ENCODE measurements at regions not wholly inside any gene's neighbourhood (a gene's known extent, or its start where the extent isn't known, plus 50 kb on each side); places are given as distances from the start of the nearest gene placed in this dataset.

DNA sequence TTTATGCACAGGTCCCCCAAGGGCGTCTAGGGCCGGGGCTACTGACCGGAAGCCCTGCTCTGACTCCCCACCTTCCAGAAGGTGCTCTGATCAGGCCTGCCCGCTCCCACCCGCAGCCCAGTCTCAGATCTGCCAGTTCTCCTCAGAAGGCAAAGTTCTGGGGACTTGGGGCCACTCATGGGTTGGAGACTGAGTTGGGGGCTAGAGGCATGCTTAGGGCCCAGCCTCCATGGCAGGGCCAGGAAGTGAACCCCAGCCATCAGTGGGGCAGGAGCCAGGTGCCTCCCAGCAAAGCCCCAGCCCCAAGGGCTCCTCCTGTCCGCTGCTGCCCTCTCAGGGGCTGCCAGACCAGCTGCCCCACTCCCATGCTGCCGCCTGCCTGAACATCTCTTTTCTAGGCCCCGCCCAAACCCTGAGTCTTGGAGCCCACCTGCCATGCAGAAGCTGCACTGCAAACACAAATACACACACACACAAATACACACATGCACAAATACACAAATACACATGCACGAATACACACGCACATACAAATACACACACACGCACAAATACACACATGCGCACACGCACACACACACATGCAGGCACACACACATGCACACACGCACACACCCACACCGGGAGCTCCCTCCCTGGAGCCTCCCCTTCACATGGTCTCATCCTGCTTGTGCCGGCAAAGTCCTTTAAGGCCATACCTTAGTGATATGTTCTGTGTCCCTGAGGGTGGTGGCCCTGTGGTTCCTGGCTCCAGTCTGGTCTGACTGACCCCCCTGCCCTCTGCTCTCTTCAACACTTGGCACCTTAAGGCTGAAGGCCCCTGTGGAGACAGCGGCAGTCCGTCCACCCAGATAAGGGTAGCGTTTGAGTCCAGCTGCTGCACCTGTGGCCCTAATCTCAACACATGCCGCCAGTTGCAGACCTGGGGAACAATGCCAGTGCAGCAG lies 59.2 kb upstream of the KLF13 start:
- TF ChIP-seq, protein P1, sequence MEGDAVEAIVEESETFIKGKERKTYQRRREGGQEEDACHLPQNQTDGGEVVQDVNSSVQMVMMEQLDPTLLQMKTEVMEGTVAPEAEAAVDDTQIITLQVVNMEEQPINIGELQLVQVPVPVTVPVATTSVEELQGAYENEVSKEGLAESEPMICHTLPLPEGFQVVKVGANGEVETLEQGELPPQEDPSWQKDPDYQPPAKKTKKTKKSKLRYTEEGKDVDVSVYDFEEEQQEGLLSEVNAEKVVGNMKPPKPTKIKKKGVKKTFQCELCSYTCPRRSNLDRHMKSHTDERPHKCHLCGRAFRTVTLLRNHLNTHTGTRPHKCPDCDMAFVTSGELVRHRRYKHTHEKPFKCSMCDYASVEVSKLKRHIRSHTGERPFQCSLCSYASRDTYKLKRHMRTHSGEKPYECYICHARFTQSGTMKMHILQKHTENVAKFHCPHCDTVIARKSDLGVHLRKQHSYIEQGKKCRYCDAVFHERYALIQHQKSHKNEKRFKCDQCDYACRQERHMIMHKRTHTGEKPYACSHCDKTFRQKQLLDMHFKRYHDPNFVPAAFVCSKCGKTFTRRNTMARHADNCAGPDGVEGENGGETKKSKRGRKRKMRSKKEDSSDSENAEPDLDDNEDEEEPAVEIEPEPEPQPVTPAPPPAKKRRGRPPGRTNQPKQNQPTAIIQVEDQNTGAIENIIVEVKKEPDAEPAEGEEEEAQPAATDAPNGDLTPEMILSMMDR (conservative IDR thresholded peaks at IDR 0.05 in 1 of 2, IDR thresholded peaks at IDR 0.05 in 1 of 2; ENCODE audit: extremely low read depth in 1 of 2, insufficient read depth in 1 of 2, low read depth in 1 of 2, low read length in 2 of 2), result no peak
- no peak for TF ChIP-seq EZH2 (IDR thresholded peaks at IDR 0.05; ENCODE audit: borderline replicate concordance, low read length)

All from mammary epithelial cell (primary cell).